CD14-positive monocyte (primary cell): ENCODE measurements at regions not wholly inside any gene's neighbourhood (a gene's known extent, or its start where the extent isn't known, plus 50 kb on each side); places are given as distances from the start of the nearest gene placed in this dataset.

Experiments
- DNase-seq, 3 donors: peaks; one replicate each; pipeline ENCODE4 v3.0.0-alpha.2; 2011 to 2022
- H2AFZ ChIP-seq: 2 replicates; pipeline ENCODE4 v1.6.0; 2012; ENCODE audit warnings: mild to moderate bottlenecking, low read depth, low read length, inconsistent platforms; ENCODE audit not compliant: insufficient read depth, poor library complexity, severe bottlenecking
- H3K27ac ChIP-seq, 2 donors: 1 replicate in 1 of 2; 2 replicates in 1 of 2; pipeline ENCODE4 v1.5.1; 2012 to 2013; ENCODE audit warnings: low read length in 2 of 2, control low read depth in 1 of 2, inconsistent platforms in 1 of 2, low read depth in 1 of 2, mild to moderate bottlenecking in 1 of 2
- H3K27me3 ChIP-seq, 2 donors: one replicate each; pipeline versions ENCODE4 v1.6.0 to v1.6.1; 2011 to 2013; ENCODE audit warnings: low read length in 2 of 2; ENCODE audit not compliant: control insufficient read depth in 2 of 2, insufficient read depth in 2 of 2
- H3K36me3 ChIP-seq, 2 donors: replicated peaks in 1 of 2; 1 replicate in 1 of 2; 2 replicates in 1 of 2; pipeline versions ENCODE4 v1.5.1 to v1.6.1; 2012 to 2013; ENCODE audit warnings: low read length in 2 of 2, control low read depth in 1 of 2, inconsistent platforms in 1 of 2, mild to moderate bottlenecking in 1 of 2; ENCODE audit not compliant: insufficient read depth in 2 of 2, control insufficient read depth in 1 of 2
- H3K4me1 ChIP-seq, 2 donors: 1 replicate in 1 of 2; 2 replicates in 1 of 2; pipeline versions ENCODE4 v1.5.1 to v1.6.1; 2012 to 2013; ENCODE audit warnings: low read length in 2 of 2, control low read depth in 1 of 2, inconsistent platforms in 1 of 2, mild to moderate bottlenecking in 1 of 2, moderate library complexity in 1 of 2; ENCODE audit not compliant: insufficient read depth in 2 of 2, control insufficient read depth in 1 of 2
- H3K4me2 ChIP-seq: replicated peaks from 2 replicates; pipeline ENCODE3; 2012; ENCODE audit warnings: low read length, moderate library complexity, mild to moderate bottlenecking; ENCODE audit not compliant: poor library complexity, severe bottlenecking; ENCODE audit errors: extremely low read depth
- H3K4me3 ChIP-seq, 3 experiments: fragments of 200-600 bp in 1 of 3; sonication (generic) in 1 of 3; replicated peaks in 1 of 3; 1 replicate in 2 of 3; 2 replicates in 1 of 3; pipeline ENCODE4 v1.5.1; 2011 to 2013; ENCODE audit warnings: low read length in 3 of 3, mild to moderate bottlenecking in 3 of 3, control low read depth in 2 of 3, low read depth in 2 of 3, inconsistent platforms in 1 of 3, moderate library complexity in 1 of 3
- H3K79me2 ChIP-seq: 2 replicates; pipeline ENCODE4 v1.6.0; 2012; ENCODE audit warnings: mild to moderate bottlenecking, control low read depth, inconsistent platforms, low read length, moderate library complexity; ENCODE audit not compliant: insufficient read depth
- H3K9ac ChIP-seq: 2 replicates; pipeline ENCODE4 v1.6.0; 2017; ENCODE audit warnings: low read length, mild to moderate bottlenecking; ENCODE audit not compliant: insufficient read depth, poor library complexity, severe bottlenecking
- H3K9me3 ChIP-seq, 2 donors: replicated peaks in 1 of 2; 1 replicate in 1 of 2; 2 replicates in 1 of 2; pipeline versions ENCODE4 v1.5.1 to v1.6.1; 2012 to 2013; ENCODE audit warnings: low read length in 2 of 2, control low read depth in 1 of 2; ENCODE audit not compliant: control insufficient read depth in 1 of 2, insufficient read depth in 1 of 2
- H4K20me1 ChIP-seq: 2 replicates; pipeline ENCODE4 v1.6.0; 2012; ENCODE audit warnings: mild to moderate bottlenecking, low read length, control low read depth, moderate library complexity; ENCODE audit not compliant: insufficient read depth
- H3K27ac Mint-ChIP-seq, 7 donors: one replicate each; pipeline ENCODE4 v1.8.0; 2020; ENCODE audit warnings: mild to moderate bottlenecking in 7 of 7, mixed read lengths in 7 of 7, moderate library complexity in 6 of 7, inconsistent platforms in 2 of 7
- H3K27me3 Mint-ChIP-seq, 3 donors: one replicate each; pipeline ENCODE4 v1.8.0; 2021 to 2022; ENCODE audit warnings: low read depth in 3 of 3, mild to moderate bottlenecking in 3 of 3, mixed read lengths in 3 of 3, moderate library complexity in 3 of 3, inconsistent platforms in 1 of 3
- H3K36me3 Mint-ChIP-seq, 2 donors: one replicate each; pipeline ENCODE4 v1.8.0; 2020; ENCODE audit warnings: mixed read lengths in 2 of 2, inconsistent platforms in 1 of 2, mild to moderate bottlenecking in 1 of 2
- H3K4me1 Mint-ChIP-seq: one replicate; pipeline ENCODE4 v1.8.0; 2020; ENCODE audit warnings: mild to moderate bottlenecking, mixed read lengths
- H3K4me3 Mint-ChIP-seq, 2 donors: one replicate each; pipeline ENCODE4 v1.8.0; 2020; ENCODE audit warnings: mild to moderate bottlenecking in 2 of 2, mixed read lengths in 2 of 2, moderate library complexity in 1 of 2
- H3K9me3 Mint-ChIP-seq, 7 donors: one replicate each; pipeline ENCODE4 v1.8.0; 2020 to 2022; ENCODE audit warnings: mixed read lengths in 7 of 7, mild to moderate bottlenecking in 6 of 7, moderate library complexity in 6 of 7, inconsistent platforms in 2 of 7
- CTCF ChIP-seq: fragments of 200-600 bp; IDR thresholded peaks from one replicate; pipeline ENCODE4 v1.8.0; 2022; ENCODE audit warnings: antibody characterized with exemption, mild to moderate bottlenecking
- WGBS: methylation state at CpG from one replicate; pipeline ENCODE4 v1.1.5; 2013; ENCODE audit warnings: missing lambda C conversion rate; ENCODE audit not compliant: insufficient coverage; 5-methylcytosine and 5-hydroxymethylcytosine counted together
- intact Hi-C, 2 donors: fragments of 100-400 bp; cut with micrococcal nuclease; formaldehyde crosslinking; loops; one replicate each; pipeline versions ENCODE4 v1.15.0 to v1.15.1; 2023

- intact Hi-C loops, result no loop called here
- no peak overlapping the region for H3K27ac Mint-ChIP-seq
- TF ChIP-seq CTCF, result no peak
- 86% methylated on average over 10 of the region's 17 CpGs for WGBS
- peaks cover 0 to 2% (median 0%) of the 10 kb centered on the region in 3 donors for H3K27me3 Mint-ChIP-seq
- peaks cover 2 to 13% (median 6%) of the 10 kb centered on the region in 7 donors for H3K9me3 Mint-ChIP-seq
- no peak overlapping the region for H3K9ac ChIP-seq
- H3K4me1 ChIP-seq, result no peaks in the 10 kb centered on the region
- no peak overlapping the region for H2AFZ ChIP-seq
- no peaks in the 10 kb centered on the region for H3K79me2 ChIP-seq
- H3K4me3 Mint-ChIP-seq, result no peak overlapping the region
- H3K4me2 ChIP-seq, result no peak overlapping the region
- no peak for DNase-seq
- H3K27ac ChIP-seq, result no peak overlapping the region
- no peaks in the 10 kb centered on the region for H3K36me3 Mint-ChIP-seq
- no peak overlapping the region for H3K4me3 ChIP-seq
- H3K36me3 ChIP-seq, result no peaks in the 10 kb centered on the region
- no peaks in the 10 kb centered on the region for H3K27me3 ChIP-seq
- H4K20me1 ChIP-seq, result no peaks in the 10 kb centered on the region
- H3K4me1 Mint-ChIP-seq, result no peaks in the 10 kb centered on the region
- peaks cover 0 to 18% of the 10 kb centered on the region in 2 donors for H3K9me3 ChIP-seq
Measured at GRCh38 chr6:164227952-164228522, 813.5 kb downstream of the QKI start.

- no peak overlapping the region for H2AFZ ChIP-seq
- no peak overlapping the region for H3K9ac ChIP-seq
- no peaks in the 10 kb centered on the region for H3K36me3 Mint-ChIP-seq
- no peaks in the 10 kb centered on the region for H3K4me1 ChIP-seq
- no peak for DNase-seq
- no peaks in the 10 kb centered on the region for H3K36me3 ChIP-seq
- H3K4me3 ChIP-seq, result no peak overlapping the region
- H3K4me2 ChIP-seq, result no peak overlapping the region
- TF ChIP-seq CTCF, result no peak
- peaks cover 0 to 11% (median 6%) of the 10 kb centered on the region in 7 donors for H3K9me3 Mint-ChIP-seq
- intact Hi-C loops, result no loop called here
- H3K4me3 Mint-ChIP-seq, result no peak overlapping the region
- H3K27ac Mint-ChIP-seq, result no peak overlapping the region
- H3K79me2 ChIP-seq, result no peaks in the 10 kb centered on the region
- H3K9me3 ChIP-seq, result peaks cover 5 to 10% of the 10 kb centered on the region in 2 donors
- H4K20me1 ChIP-seq, result no peaks in the 10 kb centered on the region
- 92% methylated on average over 8 of the region's 10 CpGs for WGBS
- peaks cover 0 to 3% (median 0%) of the 10 kb centered on the region in 3 donors for H3K27me3 Mint-ChIP-seq
- H3K27me3 ChIP-seq, result no peaks in the 10 kb centered on the region
- no peak overlapping the region for H3K27ac ChIP-seq
- H3K4me1 Mint-ChIP-seq, result no peaks in the 10 kb centered on the region
Measured at GRCh38 chr6:164216839-164217238, 802.3 kb downstream of the QKI start.
